ENCODE measurements at regions not wholly inside any gene's neighbourhood (a gene's known extent, or its start where the extent isn't known, plus 50 kb on each side); places are given as distances from the start of the nearest gene placed in this dataset.

- no peak overlapping the region for H3K27ac ChIP-seq (ENCODE audit: low read depth, low read length)
- no peaks in the 10 kb centered on the region for H3K79me2 ChIP-seq (ENCODE audit: control insufficient read depth, low read length)
- H3K9me2 ChIP-seq (replicated peaks; ENCODE audit: control insufficient read depth, low read length) = no peaks in the 10 kb centered on the region
- no peaks in the 10 kb centered on the region; the same call in 1 of the 2 replicates for H3K9me3 ChIP-seq (ENCODE audit: control insufficient read depth, insufficient read depth, low read length)
- no peak overlapping the region for H3K4me3 ChIP-seq (ENCODE audit: low read length)
- no peaks in the 10 kb centered on the region for H3K36me3 ChIP-seq (ENCODE audit: control insufficient read depth, low read length)
- no peaks in the 10 kb centered on the region for H3F3A ChIP-seq (ENCODE audit: control insufficient read depth, insufficient read depth)
- no peaks in the 10 kb centered on the region for H3K4me1 ChIP-seq (ENCODE audit: control insufficient read depth, low read length)
- no peaks in the 10 kb centered on the region for H4K20me1 ChIP-seq (ENCODE audit: control insufficient read depth, insufficient read depth, low read depth, low read length)
- H3K27me3 ChIP-seq (ENCODE audit: control insufficient read depth, low read length) = peaks cover 7% of the 10 kb centered on the region
- H3K4me2 ChIP-seq (ENCODE audit: low read length) = no peak overlapping the region
- TF ChIP-seq EZH2phosphoT487 (IDR thresholded peaks at IDR 0.05; ENCODE audit: borderline replicate concordance, low read length) = no peak
- TF ChIP-seq, protein P1, sequence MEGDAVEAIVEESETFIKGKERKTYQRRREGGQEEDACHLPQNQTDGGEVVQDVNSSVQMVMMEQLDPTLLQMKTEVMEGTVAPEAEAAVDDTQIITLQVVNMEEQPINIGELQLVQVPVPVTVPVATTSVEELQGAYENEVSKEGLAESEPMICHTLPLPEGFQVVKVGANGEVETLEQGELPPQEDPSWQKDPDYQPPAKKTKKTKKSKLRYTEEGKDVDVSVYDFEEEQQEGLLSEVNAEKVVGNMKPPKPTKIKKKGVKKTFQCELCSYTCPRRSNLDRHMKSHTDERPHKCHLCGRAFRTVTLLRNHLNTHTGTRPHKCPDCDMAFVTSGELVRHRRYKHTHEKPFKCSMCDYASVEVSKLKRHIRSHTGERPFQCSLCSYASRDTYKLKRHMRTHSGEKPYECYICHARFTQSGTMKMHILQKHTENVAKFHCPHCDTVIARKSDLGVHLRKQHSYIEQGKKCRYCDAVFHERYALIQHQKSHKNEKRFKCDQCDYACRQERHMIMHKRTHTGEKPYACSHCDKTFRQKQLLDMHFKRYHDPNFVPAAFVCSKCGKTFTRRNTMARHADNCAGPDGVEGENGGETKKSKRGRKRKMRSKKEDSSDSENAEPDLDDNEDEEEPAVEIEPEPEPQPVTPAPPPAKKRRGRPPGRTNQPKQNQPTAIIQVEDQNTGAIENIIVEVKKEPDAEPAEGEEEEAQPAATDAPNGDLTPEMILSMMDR (IDR thresholded peaks at IDR 0.05; ENCODE audit: low read depth, low read length, poor library complexity, severe bottlenecking) = no peak
Observed at GRCh38 chr6:14831070-14831469, 414.8 kb upstream of the JARID2 start.

GRCh38 chr6:14831937-14832336 is 413.9 kb upstream of the JARID2 start:
- no peaks in the 10 kb centered on the region for H3K9me2 ChIP-seq (replicated peaks; ENCODE audit: control insufficient read depth, low read length)
- H3K27me3 ChIP-seq (ENCODE audit: control insufficient read depth, low read length) = peaks cover 10% of the 10 kb centered on the region
- no peak overlapping the region for H3K4me2 ChIP-seq (ENCODE audit: low read length)
- H3K79me2 ChIP-seq (ENCODE audit: control insufficient read depth, low read length) = no peaks in the 10 kb centered on the region
- H3K9me3 ChIP-seq (ENCODE audit: control insufficient read depth, insufficient read depth, low read length) = no peaks in the 10 kb centered on the region; the same call in 1 of the 2 replicates
- H3K4me1 ChIP-seq (ENCODE audit: control insufficient read depth, low read length) = no peaks in the 10 kb centered on the region
- H3F3A ChIP-seq (ENCODE audit: control insufficient read depth, insufficient read depth) = no peaks in the 10 kb centered on the region
- no peak overlapping the region for H3K27ac ChIP-seq (ENCODE audit: low read depth, low read length)
- no peak overlapping the region for H3K4me3 ChIP-seq (ENCODE audit: low read length)
- no peaks in the 10 kb centered on the region for H3K36me3 ChIP-seq (ENCODE audit: control insufficient read depth, low read length)
- TF ChIP-seq EZH2phosphoT487 (IDR thresholded peaks at IDR 0.05; ENCODE audit: borderline replicate concordance, low read length) = no peak
- TF ChIP-seq, protein P1 (IDR thresholded peaks at IDR 0.05; ENCODE audit: low read depth, low read length, poor library complexity, severe bottlenecking) = no peak
- H4K20me1 ChIP-seq (ENCODE audit: control insufficient read depth, insufficient read depth, low read depth, low read length) = no peaks in the 10 kb centered on the region

GRCh38 chr6:14832427-14832826 is 413.4 kb upstream of the JARID2 start:
- no peak overlapping the region for H3K27ac ChIP-seq (ENCODE audit: low read depth, low read length)
- no peaks in the 10 kb centered on the region for H3K4me1 ChIP-seq (ENCODE audit: control insufficient read depth, low read length)

More at GRCh38 chr6:14832427-14832826, 413.4 kb upstream of the JARID2 start:
- Histone ChIP-seq H3K36me3 (ENCODE audit: control insufficient read depth, low read length) (no peaks in the 10 kb centered on the region), H3K79me2 (ENCODE audit: control insufficient read depth, low read length) (no peaks in the 10 kb centered on the region), H3K9me2 (replicated peaks; ENCODE audit: control insufficient read depth, low read length) (no peaks in the 10 kb centered on the region), H3K4me3 (ENCODE audit: low read length) (no peak overlapping the region), H4K20me1 (ENCODE audit: control insufficient read depth, insufficient read depth, low read depth, low read length) (no peaks in the 10 kb centered on the region), H3K9me3 (ENCODE audit: control insufficient read depth, insufficient read depth, low read length) (no peaks in the 10 kb centered on the region; the same call in 1 of the 2 replicates), H3K27me3 (ENCODE audit: control insufficient read depth, low read length) (peaks cover 15% of the 10 kb centered on the region), H3K4me2 (ENCODE audit: low read length) (no peak overlapping the region), H3F3A (ENCODE audit: control insufficient read depth, insufficient read depth) (no peaks in the 10 kb centered on the region)
- TF ChIP-seq EZH2phosphoT487 (IDR thresholded peaks at IDR 0.05; ENCODE audit: borderline replicate concordance, low read length) = no peak
- TF ChIP-seq, protein P1 (IDR thresholded peaks at IDR 0.05; ENCODE audit: low read depth, low read length, poor library complexity, severe bottlenecking) = no peak
